Stimulated activated CD4-positive, alpha-beta T cell treated with anti-CD3 and anti-CD28 coated beads, Interleukin-4, amount 100 ng/mL, for 1 hour (primary cell): ENCODE measurements at regions not wholly inside any gene's neighbourhood (a gene's known extent, or its start where the extent isn't known, plus 50 kb on each side); places are given as distances from the start of the nearest gene placed in this dataset.

Experiments used
- DNase-seq: peaks from one replicate; pipeline ENCODE4 v3.0.0-alpha.2; 2020

- no peak for DNase-seq
These were observed 1258.8 kb downstream of the BRD1 start for GRCh38 chr22:48568736-48569330.

- no peak for DNase-seq
These were observed 1260.3 kb downstream of the BRD1 start for GRCh38 chr22:48567213-48567975.

DNA sequence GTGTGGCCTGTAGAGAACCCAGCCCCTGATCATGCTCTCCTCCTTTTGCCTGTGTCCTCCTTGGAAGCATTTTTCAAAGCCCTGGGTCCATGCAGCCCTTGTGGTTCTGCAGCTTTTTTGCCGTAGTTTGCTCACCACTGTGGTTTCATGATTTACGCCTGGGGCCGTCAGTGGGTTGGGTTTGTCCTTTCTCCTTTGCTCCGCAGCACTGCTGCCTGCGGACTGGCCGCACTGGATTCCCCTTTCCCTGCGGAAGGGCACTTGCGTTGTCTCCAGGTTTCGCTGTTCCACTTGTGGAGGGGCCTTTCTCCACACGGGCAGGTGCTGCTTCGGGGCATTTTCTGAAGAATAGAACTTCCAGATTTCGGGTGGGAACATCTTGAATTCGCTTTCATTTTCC, 1260.9 kb downstream of the BRD1 start:
- DNase-seq: no peak

GRCh38 chr22:48565901-48566501, 1261.7 kb downstream of the BRD1 start:
- DNase-seq: no peak

GRCh38 chr22:48564995-48565394, 1262.7 kb downstream of the BRD1 start:
- no peak for DNase-seq

DNA sequence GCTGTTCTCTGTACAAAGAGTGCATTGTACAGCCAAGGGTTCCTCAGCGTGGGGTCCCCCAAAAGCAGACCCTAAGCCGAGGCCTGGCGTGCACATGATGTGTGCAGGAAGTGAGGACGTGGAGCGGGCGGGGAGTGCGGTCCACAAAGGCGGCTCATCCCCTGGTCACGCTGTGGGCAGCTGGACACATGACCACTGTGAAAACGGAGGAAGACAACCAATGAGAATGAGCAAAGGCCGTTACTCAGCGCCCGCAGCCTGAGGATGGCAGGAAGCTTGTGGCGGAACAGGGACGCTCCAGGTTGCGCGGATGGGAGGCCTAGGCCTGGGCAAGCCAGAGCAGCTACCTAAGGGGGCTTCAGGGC, 1263.7 kb downstream of the BRD1 start:
- DNase-seq: no peak

DNA sequence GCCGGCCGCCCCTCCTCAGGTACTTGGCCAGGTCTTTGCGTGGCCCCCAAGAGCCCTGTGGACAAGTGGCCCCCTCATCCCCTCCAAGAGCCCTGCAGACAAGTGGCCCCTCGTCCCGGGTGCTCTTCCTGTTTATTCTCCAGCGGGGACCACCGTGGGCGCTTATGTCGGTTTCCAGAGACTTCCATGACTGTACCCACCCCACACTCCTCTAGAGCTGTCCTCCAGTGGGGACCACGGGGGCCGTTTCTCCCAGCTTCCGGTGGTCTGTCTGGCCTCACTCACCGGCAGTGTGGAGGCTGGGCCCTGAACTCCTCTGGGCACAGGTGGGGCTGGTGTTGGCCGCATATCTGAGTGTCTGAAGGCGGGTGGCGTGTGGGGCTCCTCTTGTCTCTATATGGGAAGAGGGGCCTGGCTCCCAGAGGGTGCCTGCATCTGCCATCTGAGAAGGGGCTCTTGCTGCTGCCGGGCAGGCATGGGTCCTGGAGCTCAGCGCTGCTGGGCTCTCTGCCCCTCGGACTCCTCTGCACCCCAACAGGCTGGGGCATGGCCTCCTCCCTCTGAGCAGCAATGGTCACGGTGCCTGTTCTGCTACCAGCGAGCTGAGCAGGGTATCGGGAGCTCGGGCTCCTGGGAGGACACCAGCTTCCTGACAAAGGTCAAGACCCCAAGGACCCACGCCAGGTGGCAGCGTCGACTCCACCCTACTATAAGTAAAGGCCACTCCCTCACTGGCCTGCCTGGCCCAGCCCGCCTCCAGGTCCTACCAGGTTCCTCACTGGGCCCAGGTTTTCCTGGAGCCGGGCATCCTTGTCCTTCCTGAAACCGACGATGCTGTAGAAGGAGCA, 1264.3 kb downstream of the BRD1 start:
- no peak for DNase-seq

DNA sequence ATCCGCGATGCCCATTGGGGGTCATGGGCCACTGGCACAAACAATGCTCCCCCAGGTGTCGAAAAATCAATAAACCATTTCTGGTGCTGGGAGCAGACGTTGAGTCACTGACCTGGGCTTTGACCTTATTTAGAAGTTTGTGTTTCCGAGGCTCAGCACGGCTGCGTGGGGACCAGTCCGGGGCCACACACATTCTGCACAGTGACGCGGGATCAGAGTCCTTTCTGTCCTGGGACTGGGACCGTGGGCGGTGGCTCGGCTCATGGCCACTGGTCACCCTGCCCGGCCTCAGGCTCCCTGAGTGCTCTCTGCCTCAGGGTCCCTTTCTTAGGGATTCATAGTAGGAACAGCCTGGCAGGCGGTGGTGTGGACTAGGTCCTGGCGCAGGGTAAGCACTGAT, 1266.0 kb downstream of the BRD1 start:
- DNase-seq: no peak

DNA sequence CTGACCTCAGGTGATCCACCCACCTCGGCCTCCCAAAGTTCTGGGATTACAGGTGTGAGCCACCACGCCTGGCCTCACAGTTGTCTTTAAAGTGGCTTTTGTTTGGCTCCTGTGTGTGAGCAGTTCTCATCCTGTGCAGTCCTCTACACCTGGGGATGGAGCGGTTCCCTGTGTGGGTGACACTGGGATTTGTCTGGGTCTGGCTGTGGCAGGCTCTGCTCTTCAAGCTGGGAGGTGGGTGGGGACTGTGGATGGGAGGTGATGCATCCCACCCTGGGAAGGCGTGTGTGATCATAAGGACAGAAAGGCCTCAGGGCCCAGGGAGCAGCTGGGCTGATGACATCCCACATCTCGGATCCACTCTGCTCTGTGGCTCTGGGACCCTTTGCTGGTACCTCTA, 1266.8 kb downstream of the BRD1 start:
- no peak for DNase-seq

DNA sequence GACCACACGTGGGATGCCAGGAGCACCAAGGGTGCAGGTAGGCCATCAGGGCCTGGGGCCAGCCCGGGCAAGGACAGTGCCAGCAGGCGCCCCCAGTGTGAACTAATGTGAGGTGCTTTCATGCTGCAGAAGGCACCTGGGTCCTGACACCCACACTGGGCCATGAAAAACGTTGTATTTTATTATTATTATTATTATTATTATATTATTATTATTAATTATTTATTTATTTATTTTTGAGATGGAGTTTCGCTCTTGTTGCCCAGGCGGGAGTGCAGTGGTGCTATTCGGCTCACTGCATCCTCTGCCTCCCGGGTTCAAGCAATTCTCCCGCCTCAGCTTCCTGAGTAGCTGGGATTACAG, 1267.3 kb downstream of the BRD1 start:
- no peak for DNase-seq

DNA sequence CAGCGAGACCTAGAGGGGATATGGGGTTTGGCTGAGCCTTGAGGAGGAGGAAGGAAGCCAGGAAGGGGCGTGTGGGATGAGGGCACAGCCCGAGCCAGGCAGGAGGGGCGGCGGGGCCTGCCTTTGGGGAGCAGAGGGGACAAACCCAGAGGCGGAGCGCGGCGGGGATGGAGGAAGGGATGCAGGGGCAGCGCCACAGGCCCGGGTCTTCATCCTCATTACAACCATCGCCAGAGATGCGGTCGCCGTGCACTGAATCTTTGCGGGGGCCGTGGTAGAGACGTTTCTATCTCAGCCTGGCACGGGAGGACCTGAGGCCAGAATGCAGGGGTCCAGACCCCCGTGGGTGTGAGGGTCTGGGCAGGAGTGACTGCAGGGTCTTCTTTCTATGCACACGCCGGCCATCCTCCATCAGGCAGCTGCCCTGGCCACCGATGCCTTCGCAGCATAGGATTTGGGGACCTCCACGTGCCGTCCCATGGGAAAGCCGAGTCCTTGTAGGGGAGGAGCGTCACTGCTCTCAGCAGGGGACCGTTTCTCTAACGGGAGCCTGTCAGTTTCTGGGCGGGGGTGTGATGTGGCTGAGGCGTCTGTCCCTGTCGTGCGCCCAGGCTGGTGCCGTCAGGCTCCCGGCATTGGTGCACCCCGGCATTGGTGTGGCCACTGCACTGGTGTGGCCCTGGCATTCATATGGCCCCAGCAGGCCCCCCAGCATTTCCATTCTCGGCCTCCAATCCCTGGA, 1267.9 kb downstream of the BRD1 start:
- no peak for DNase-seq

- no peak for DNase-seq
These were observed 1268.9 kb downstream of the BRD1 start for GRCh38 chr22:48558606-48559402.

DNA sequence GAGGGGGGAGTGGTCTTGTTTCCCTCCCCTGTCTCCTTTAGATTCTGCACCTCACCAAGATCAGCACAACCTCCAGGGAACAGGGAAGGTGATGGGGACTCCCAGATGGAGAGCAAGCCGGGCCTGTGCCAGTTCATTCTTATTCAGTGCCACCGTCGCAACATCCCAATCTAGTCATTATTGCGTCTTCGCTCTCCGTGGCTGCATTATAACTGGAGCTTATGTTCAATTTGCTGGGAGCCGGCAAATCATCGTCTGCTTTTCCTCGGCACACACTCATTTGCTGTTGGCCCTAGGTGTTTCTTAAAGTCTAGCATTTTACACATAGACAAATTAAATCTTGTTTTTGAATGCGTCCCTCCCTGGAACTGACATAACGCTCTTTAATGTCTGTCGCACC, 1269.7 kb downstream of the BRD1 start:
- DNase-seq: no peak

DNA sequence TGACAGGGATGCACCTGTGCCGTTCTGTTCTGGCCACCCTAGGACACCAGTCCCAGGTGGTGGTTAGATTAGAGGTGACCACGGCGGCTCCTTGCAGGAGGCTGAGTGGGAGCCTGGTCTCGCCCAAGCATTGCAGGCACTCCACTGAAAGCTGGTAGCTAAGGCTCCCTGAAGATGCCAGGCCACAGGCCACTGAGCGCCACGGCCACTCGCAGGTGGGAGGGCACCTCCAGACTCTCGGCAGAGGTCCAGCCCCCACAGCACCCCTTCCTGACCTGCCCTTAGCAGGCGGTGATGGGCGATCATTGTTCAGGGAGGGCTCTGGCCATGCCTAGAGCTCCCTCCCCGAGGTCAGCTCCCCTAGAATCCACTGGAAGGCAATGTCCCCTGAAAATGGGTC, 1270.2 kb downstream of the BRD1 start:
- no peak for DNase-seq

GRCh38 chr22:48556751-48557150, 1270.9 kb downstream of the BRD1 start:
- no peak for DNase-seq

DNA sequence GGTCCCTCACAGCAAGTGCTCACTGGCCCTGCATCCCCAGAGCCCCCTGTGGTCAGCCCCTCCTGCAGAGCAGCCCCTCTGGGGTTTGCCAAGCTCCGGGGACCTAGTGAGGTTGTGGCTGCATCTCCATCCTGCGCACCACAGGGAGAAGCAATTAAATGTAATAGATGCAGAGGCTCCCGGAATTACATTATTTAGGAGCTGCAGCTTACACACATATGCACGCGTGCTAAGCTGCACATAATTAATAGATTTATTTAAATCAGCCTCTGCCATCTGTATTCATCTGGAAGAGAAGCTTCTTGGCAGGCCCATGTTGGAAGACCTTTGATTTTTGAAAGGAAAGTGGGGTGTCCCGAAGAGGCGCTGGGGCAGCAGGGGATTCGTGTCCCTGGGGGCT, 1271.5 kb downstream of the BRD1 start:
- DNase-seq: no peak

DNA sequence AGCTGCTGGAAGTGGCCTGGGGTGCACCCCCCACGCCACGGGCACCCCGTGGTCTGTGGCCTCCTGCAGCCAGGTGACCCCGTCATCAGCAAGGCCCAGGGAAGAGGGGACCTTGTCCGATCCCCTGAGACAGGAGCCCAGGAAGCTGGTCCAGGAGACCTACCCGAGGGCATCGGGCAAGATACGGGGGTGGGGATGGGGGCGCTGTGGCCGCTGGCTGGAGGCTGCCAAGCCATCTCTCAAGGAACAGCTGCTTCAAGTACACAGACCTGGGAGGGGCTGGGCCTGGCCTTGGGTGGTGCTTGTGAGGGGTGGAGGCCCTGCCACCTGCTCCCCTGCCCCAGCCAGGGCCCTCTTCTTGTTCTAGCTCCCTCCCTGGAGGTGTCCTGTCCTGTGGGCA, 1272.1 kb downstream of the BRD1 start:
- no peak for DNase-seq

GRCh38 chr22:48554893-48555572, 1272.6 kb downstream of the BRD1 start:
- DNase-seq: no peak

DNA sequence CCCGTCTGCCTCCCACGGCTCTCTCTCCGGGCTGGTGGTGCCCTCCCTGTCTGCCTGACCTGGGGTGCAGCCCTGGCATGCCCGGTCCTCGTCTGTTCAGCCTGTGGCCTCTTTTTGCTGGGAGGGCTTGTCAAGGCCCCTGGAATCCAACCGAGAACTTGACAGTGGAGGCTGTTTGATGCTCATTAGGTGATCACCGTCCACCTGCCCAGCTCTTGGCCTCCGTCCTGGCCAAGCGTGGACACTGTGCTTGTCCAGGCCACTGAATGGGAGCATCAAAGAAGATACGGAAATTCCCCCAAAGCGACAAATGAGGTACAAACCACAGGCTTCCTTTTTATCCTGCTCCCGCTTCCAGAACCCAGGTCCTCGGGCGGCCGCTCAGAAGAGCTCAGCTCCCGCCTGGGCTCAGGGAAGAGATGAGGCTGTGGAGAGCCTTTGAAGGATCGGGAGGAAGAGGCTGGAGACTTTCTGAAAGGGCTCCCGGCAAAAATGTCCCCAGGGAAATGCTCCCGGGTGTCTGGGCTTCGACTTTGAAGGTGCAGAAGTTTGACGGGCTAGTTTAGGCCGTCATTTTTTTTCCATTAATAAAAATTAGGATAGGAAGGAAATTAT, 1273.9 kb downstream of the BRD1 start:
- DNase-seq: no peak

DNA sequence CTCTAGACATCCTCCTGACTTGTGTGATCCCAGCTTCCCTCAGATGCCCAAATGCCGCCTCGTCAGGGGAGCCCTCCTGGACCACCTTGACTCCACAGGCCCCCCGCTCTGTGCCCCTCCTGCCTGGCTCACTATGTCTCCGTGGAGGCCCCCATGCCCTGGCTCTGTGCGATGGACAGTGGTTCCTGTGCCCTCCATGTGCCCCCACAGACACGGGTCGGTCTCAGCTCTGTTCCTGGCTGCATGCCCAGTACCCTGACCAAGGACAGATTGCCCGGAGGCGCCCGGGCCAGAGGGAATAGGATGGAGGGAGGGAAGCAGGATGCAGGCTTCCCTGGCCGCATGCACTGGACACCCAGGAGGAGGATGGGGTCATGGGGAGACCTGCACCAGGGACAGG, 1274.6 kb downstream of the BRD1 start:
- DNase-seq: no peak

DNA sequence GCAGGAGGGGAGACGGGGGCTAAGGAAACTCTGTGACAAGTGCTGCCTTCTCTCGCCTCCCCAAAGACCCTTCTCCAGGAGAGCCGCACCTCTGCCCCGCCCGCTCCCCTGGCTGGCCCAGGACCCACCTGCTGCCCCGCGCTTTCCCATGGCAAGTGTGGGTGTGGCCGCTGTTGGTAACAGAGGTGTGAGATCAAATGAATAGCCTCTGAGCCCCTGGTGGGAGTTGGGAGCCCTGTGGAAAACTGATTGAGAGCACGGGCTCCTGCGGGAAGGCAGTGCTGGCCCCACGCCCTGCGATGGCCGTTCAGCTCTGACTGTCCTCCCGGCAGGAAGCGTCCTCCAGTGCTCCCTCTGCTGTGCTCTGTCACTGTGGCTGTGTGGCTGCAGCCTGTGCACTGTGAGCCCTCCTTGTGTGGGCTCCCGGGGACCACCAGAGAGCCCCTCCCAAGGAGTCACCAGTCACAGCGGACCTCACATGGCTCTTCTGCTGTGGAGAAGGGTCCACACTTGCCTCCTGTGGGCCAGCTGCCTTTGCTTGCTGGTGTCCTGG, 1275.9 kb downstream of the BRD1 start:
- DNase-seq: no peak
